Effector memory CD8-positive, alpha-beta T cell (primary cell): ENCODE measurements at regions not wholly inside any gene's neighbourhood (a gene's known extent, or its start where the extent isn't known, plus 50 kb on each side); places are given as distances from the start of the nearest gene placed in this dataset.

ENCODE experiments used
- ATAC-seq: fragments of 150-1000 bp; cut with Tn5 transposase; replicated peaks from 2 replicates; pipeline ENCODE4 v1.10.0; 2021; ENCODE audit warnings: mild to moderate bottlenecking, moderate library complexity
- DNase-seq, 3 experiments: peaks; one replicate each; pipeline ENCODE4 v3.0.0; 2021
- H3K27ac Mint-ChIP-seq, 2 donors: one replicate each; pipeline ENCODE4 v1.8.0; 2022; ENCODE audit warnings: mild to moderate bottlenecking in 2 of 2, mixed read lengths in 2 of 2, moderate library complexity in 2 of 2
- H3K27me3 Mint-ChIP-seq, 2 donors: one replicate each; pipeline ENCODE4 v1.8.0; 2022; ENCODE audit warnings: mixed read lengths in 2 of 2
- H3K36me3 Mint-ChIP-seq: one replicate; pipeline ENCODE4 v1.8.0; 2022; ENCODE audit warnings: mild to moderate bottlenecking, moderate library complexity, mixed read lengths; ENCODE audit not compliant: insufficient read depth
- H3K4me1 Mint-ChIP-seq, 2 donors: one replicate each; pipeline ENCODE4 v1.8.0; 2022; ENCODE audit warnings: low read depth in 2 of 2, mixed read lengths in 2 of 2
- H3K4me3 Mint-ChIP-seq, 2 donors: one replicate each; pipeline ENCODE4 v1.8.0; 2022; ENCODE audit warnings: mild to moderate bottlenecking in 2 of 2, mixed read lengths in 2 of 2, moderate library complexity in 2 of 2
- H3K9me3 Mint-ChIP-seq, 2 donors: one replicate each; pipeline ENCODE4 v1.8.0; 2022; ENCODE audit warnings: mixed read lengths in 2 of 2

- Mint-ChIP-seq H3K27ac (no peak overlapping the region), H3K4me1 (no peaks in the 10 kb centered on the region), H3K27me3 (no peaks in the 10 kb centered on the region), H3K9me3 (peaks cover 0 to 10% of the 10 kb centered on the region in 2 donors), H3K4me3 (no peak overlapping the region), H3K36me3 (peaks cover 2% of the 10 kb centered on the region)
- ATAC-seq (no peak), DNase-seq (no peak)
Observed at GRCh38 chr6:164581563-164581962, 727.8 kb downstream of the C6orf118 start.

GRCh38 chr6:164579035-164579434, 730.4 kb downstream of the C6orf118 start:
- ATAC-seq, result no peak
- no peaks in the 10 kb centered on the region for H3K4me1 Mint-ChIP-seq

GRCh38 chr6:164578616-164579015, 730.8 kb downstream of the C6orf118 start:
- Mint-ChIP-seq H3K4me1 (no peaks in the 10 kb centered on the region), H3K27ac (no peak overlapping the region), H3K27me3 (no peaks in the 10 kb centered on the region), H3K36me3 (peaks cover 2% of the 10 kb centered on the region), H3K9me3 (peaks cover 6 to 10% of the 10 kb centered on the region in 2 donors), H3K4me3 (no peak overlapping the region)
- no peak for DNase-seq
- ATAC-seq, result no peak

More at GRCh38 chr6:164579035-164579434, 730.4 kb downstream of the C6orf118 start:
- peaks cover 2% of the 10 kb centered on the region for H3K36me3 Mint-ChIP-seq
- no peak for DNase-seq
- no peak overlapping the region for H3K4me3 Mint-ChIP-seq
- no peak overlapping the region for H3K27ac Mint-ChIP-seq
- H3K9me3 Mint-ChIP-seq, result peaks cover 6 to 10% of the 10 kb centered on the region in 2 donors
- no peaks in the 10 kb centered on the region for H3K27me3 Mint-ChIP-seq

GRCh38 chr6:164570801-164571200, 738.6 kb downstream of the C6orf118 start:
- Mint-ChIP-seq H3K36me3 (no peaks in the 10 kb centered on the region), H3K4me3 (no peak overlapping the region), H3K9me3 (peaks cover 5 to 6% of the 10 kb centered on the region in 2 donors), H3K27me3 (no peaks in the 10 kb centered on the region), H3K27ac (no peak overlapping the region), H3K4me1 (no peaks in the 10 kb centered on the region)
- ATAC-seq, result no peak
- DNase-seq, result no peak

- Mint-ChIP-seq H3K9me3 (peaks cover 0 to 5% of the 10 kb centered on the region in 2 donors), H3K4me1 (no peaks in the 10 kb centered on the region), H3K4me3 (no peak overlapping the region), H3K27ac (no peak overlapping the region), H3K27me3 (no peaks in the 10 kb centered on the region), H3K36me3 (no peaks in the 10 kb centered on the region)
- no peak for ATAC-seq
- no peak for DNase-seq
Observed at GRCh38 chr6:164569509-164569908, 739.9 kb downstream of the C6orf118 start.

- DNase-seq (no peak), ATAC-seq (no peak)
- no peak overlapping the region for H3K4me3 Mint-ChIP-seq
- H3K4me1 Mint-ChIP-seq, result no peaks in the 10 kb centered on the region
- peaks cover 3 to 13% of the 10 kb centered on the region in 2 donors for H3K9me3 Mint-ChIP-seq
- no peaks in the 10 kb centered on the region for H3K27me3 Mint-ChIP-seq
- H3K27ac Mint-ChIP-seq, result no peak overlapping the region
- no peaks in the 10 kb centered on the region for H3K36me3 Mint-ChIP-seq
Observed at GRCh38 chr6:164563924-164564323, 745.5 kb downstream of the C6orf118 start.

GRCh38 chr6:164561656-164562055, 747.7 kb downstream of the C6orf118 start:
- Mint-ChIP-seq H3K27ac (no peak overlapping the region), H3K36me3 (no peaks in the 10 kb centered on the region)

GRCh38 chr6:164554700-164555476, 754.5 kb downstream of the C6orf118 start:
- no peaks in the 10 kb centered on the region for H3K4me1 Mint-ChIP-seq
- no peak overlapping the region for H3K27ac Mint-ChIP-seq
- ATAC-seq (no peak), DNase-seq (no peak)
- peaks cover 6 to 18% of the 10 kb centered on the region in 2 donors for H3K9me3 Mint-ChIP-seq
- H3K4me3 Mint-ChIP-seq, result no peak overlapping the region
- no peaks in the 10 kb centered on the region for H3K36me3 Mint-ChIP-seq
- no peaks in the 10 kb centered on the region for H3K27me3 Mint-ChIP-seq

More at GRCh38 chr6:164561656-164562055, 747.7 kb downstream of the C6orf118 start:
- Mint-ChIP-seq H3K27me3 (no peaks in the 10 kb centered on the region), H3K4me1 (no peaks in the 10 kb centered on the region), H3K9me3 (peaks cover 1 to 13% of the 10 kb centered on the region in 2 donors), H3K4me3 (no peak overlapping the region)
- ATAC-seq (no peak), DNase-seq (no peak)

GRCh38 chr6:164554226-164554625, 755.2 kb downstream of the C6orf118 start:
- Mint-ChIP-seq H3K36me3 (no peaks in the 10 kb centered on the region), H3K9me3 (peaks cover 6 to 18% of the 10 kb centered on the region in 2 donors), H3K4me1 (no peaks in the 10 kb centered on the region), H3K27me3 (no peaks in the 10 kb centered on the region), H3K4me3 (no peak overlapping the region), H3K27ac (no peak overlapping the region)
- no peak for ATAC-seq
- no peak for DNase-seq

GRCh38 chr6:164551706-164552105, 757.7 kb downstream of the C6orf118 start:
- DNase-seq, result no peak
- ATAC-seq, result no peak
- Mint-ChIP-seq H3K27ac (no peak overlapping the region), H3K9me3 (peaks cover 6 to 18% of the 10 kb centered on the region in 2 donors), H3K4me1 (no peaks in the 10 kb centered on the region), H3K36me3 (no peaks in the 10 kb centered on the region), H3K27me3 (no peaks in the 10 kb centered on the region), H3K4me3 (no peak overlapping the region)

GRCh38 chr6:164547076-164547475, 762.3 kb downstream of the C6orf118 start:
- H3K4me1 Mint-ChIP-seq, result no peaks in the 10 kb centered on the region
- no peaks in the 10 kb centered on the region for H3K36me3 Mint-ChIP-seq
- ATAC-seq, result no peak
- no peak overlapping the region for H3K27ac Mint-ChIP-seq
- peaks cover 0 to 3% of the 10 kb centered on the region in 2 donors for H3K9me3 Mint-ChIP-seq
- no peak overlapping the region for H3K4me3 Mint-ChIP-seq
- no peaks in the 10 kb centered on the region for H3K27me3 Mint-ChIP-seq
- no peak for DNase-seq

- H3K9me3 Mint-ChIP-seq, result peaks cover under 1 to 3% of the 10 kb centered on the region in 2 donors
- H3K27ac Mint-ChIP-seq, result no peak overlapping the region
- H3K36me3 Mint-ChIP-seq, result no peaks in the 10 kb centered on the region
- H3K4me1 Mint-ChIP-seq, result no peaks in the 10 kb centered on the region
- DNase-seq (no peak), ATAC-seq (no peak)
- H3K4me3 Mint-ChIP-seq, result no peak overlapping the region
- H3K27me3 Mint-ChIP-seq, result no peaks in the 10 kb centered on the region
Observed at GRCh38 chr6:164546263-164546662, 763.1 kb downstream of the C6orf118 start.

GRCh38 chr6:164534070-164534766, 775.2 kb downstream of the C6orf118 start:
- peaks cover 9 to 29% of the 10 kb centered on the region in 2 donors for H3K9me3 Mint-ChIP-seq
- no peaks in the 10 kb centered on the region for H3K4me1 Mint-ChIP-seq
- H3K27me3 Mint-ChIP-seq, result no peaks in the 10 kb centered on the region
- ATAC-seq (no peak), DNase-seq (no peak)
- no peak overlapping the region for H3K4me3 Mint-ChIP-seq
- H3K27ac Mint-ChIP-seq, result no peak overlapping the region
- no peaks in the 10 kb centered on the region for H3K36me3 Mint-ChIP-seq

- ATAC-seq, result no peak
- Mint-ChIP-seq H3K4me1 (no peaks in the 10 kb centered on the region), H3K4me3 (no peak overlapping the region), H3K27me3 (no peaks in the 10 kb centered on the region), H3K9me3 (peaks cover 9 to 29% of the 10 kb centered on the region in 2 donors), H3K36me3 (no peaks in the 10 kb centered on the region), H3K27ac (no peak overlapping the region)
- DNase-seq, result no peak
Observed at GRCh38 chr6:164533045-164533362, 776.4 kb downstream of the C6orf118 start.
